GM21515 (cell line): ENCODE measurements at regions not wholly inside any gene's neighbourhood (a gene's known extent, or its start where the extent isn't known, plus 50 kb on each side); places are given as distances from the start of the nearest gene placed in this dataset.

Source experiments
- ATAC-seq: cut with Tn5 transposase; IDR thresholded peaks from one replicate; pipeline ENCODE4 v1.9.1; 2021; ENCODE audit not compliant: unreplicated experiment

GRCh38 chr4:18077808-18078207 lies 56.3 kb upstream of the LCORL start:
- ATAC-seq, result no peak

DNA sequence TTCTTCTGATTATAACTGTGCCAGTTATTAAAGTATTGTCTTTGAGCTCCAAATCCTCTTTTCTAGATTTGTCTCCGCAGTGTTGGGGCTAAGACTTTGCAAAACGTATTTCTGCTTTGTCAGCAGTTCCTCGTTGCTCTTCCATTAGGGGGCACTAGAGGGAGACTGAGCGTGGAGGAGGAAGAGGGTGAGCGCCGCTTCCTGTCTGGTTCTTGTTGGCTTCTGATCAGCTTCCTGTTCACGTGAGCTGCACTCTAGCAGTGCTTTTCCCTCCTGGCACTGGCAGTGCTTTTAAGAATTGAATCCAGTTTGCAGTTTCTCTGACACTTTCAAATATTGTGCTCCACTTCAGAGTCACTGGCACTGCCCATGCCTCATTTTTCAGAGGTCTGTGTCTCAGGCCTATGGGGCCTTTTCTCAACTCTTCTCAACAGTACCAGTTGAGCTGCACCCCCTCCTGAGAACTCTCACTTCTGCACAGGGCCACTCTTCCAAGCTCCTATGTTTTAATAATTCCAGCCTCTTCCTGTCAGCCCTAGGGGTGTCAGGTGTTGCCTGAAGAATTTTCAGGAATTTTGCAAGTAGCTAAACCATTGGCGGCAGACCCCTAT lies 54.4 kb upstream of the LCORL start:
- ATAC-seq, result no peak

DNA sequence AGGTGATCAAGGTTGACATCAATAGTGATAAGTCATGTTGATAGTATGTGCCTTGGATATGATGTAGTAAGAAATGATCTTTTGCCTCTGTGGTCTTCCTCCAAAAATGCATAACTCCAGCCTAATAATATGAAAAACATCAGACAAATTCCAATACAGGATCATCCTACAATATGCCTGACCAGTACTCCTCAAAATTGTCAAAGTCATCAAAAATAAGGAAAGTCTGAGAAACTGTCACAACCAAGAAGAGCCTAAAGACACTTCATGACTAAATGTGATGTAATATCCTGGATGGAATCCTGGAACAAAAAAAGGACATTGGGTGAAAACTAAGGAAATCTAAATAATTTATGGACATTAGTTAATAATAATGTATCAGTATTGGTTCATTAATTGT lies 50.3 kb upstream of the LCORL start:
- ATAC-seq, result no peak
